ENCODE measurements at regions not wholly inside any gene's neighbourhood (a gene's known extent, or its start where the extent isn't known, plus 50 kb on each side); places are given as distances from the start of the nearest gene placed in this dataset.

GRCh38 chr11:130573767-130574166, 125.3 kb downstream of the ADAMTS15 start:
- TF ChIP-seq POLR2A (IDR thresholded peaks at IDR 0.05) (no peak), CTCF (IDR thresholded peaks at IDR 0.05) (no peak), EP300 (IDR thresholded peaks at IDR 0.05; ENCODE audit: low read depth) (no peak), POLR2AphosphoS5 (IDR thresholded peaks at IDR 0.05) (no peak)

All from transverse colon (tissue), 4 donors.